K562 (cell line): ENCODE measurements at regions not wholly inside any gene's neighbourhood (a gene's known extent, or its start where the extent isn't known, plus 50 kb on each side); places are given as distances from the start of the nearest gene placed in this dataset.

Source experiments
- NBN ChIP-seq: fragments of 450-650 bp; IDR thresholded peaks from 2 replicates; pipeline ENCODE4 v1.6.1; 2016; ENCODE audit warnings: low read depth, mild to moderate bottlenecking
- THRA ChIP-seq: fragments of 450-650 bp; IDR thresholded peaks from 2 replicates; pipeline ENCODE4 v1.6.1; 2017; ENCODE audit warnings: mild to moderate bottlenecking, moderate library complexity
- ZBTB40 ChIP-seq, 2 experiments: fragments of 450-650 bp in 1 of 2; sonication (generic) in 1 of 2; formaldehyde crosslinking in 1 of 2; IDR thresholded peaks; 2 replicates each; pipeline versions ENCODE4 v1.7.1 to v1.9.0; 2016 to 2022; ENCODE audit warnings: inconsistent platforms in 1 of 2, mild to moderate bottlenecking in 1 of 2, missing genetic modification reagents in 1 of 2
- ZNF311 ChIP-seq: fragments of 250-450 bp; sonication (Bioruptor Pico); IDR thresholded peaks from 2 replicates; pipeline ENCODE4 v1.4.0; 2020; ENCODE audit warnings: mild to moderate bottlenecking, moderate library complexity

GRCh38 chr2:217247476-217247875, 387.6 kb upstream of the TNP1 start:
- no peak for TF ChIP-seq NBN
- no peak for TF ChIP-seq THRA
- TF ChIP-seq ZBTB40 (IDR thresholded peaks at IDR 0.05), result no peak
- no peak for TF ChIP-seq ZBTB40 (CRISPR knock-in tag; IDR thresholded peaks at IDR 0.05)
- no peak for TF ChIP-seq ZNF311
